CD4-positive, alpha-beta T cell treated with Interferon alpha-2 for 1 hour (primary cell): ENCODE measurements at regions not wholly inside any gene's neighbourhood (a gene's known extent, or its start where the extent isn't known, plus 50 kb on each side); places are given as distances from the start of the nearest gene placed in this dataset.

ENCODE experiments used
- DNase-seq, 2 donors: peaks; one replicate each; pipeline ENCODE4 v3.0.0-alpha.2; 2020 to 2022

GRCh38 chr5:125834438-125835115 lies 588.6 kb upstream of the GRAMD2B start:
- DNase-seq = no peak

- no peak for DNase-seq
Observed at GRCh38 chr5:125835293-125836172, 587.7 kb upstream of the GRAMD2B start.

GRCh38 chr5:125836256-125836655 lies 587.0 kb upstream of the GRAMD2B start:
- no peak for DNase-seq

GRCh38 chr5:125837866-125838265 lies 585.3 kb upstream of the GRAMD2B start:
- no peak for DNase-seq

- DNase-seq = no peak
Observed at GRCh38 chr5:125847561-125847960, 575.6 kb upstream of the GRAMD2B start.

- no peak for DNase-seq
Observed at GRCh38 chr5:125848751-125849150, 574.5 kb upstream of the GRAMD2B start.

GRCh38 chr5:125856949-125857348 lies 566.3 kb upstream of the GRAMD2B start:
- no peak for DNase-seq

GRCh38 chr5:125863579-125863978 lies 559.6 kb upstream of the GRAMD2B start:
- no peak for DNase-seq

- DNase-seq = no peak
Observed at GRCh38 chr5:125865166-125865815, 557.9 kb upstream of the GRAMD2B start.

GRCh38 chr5:125868036-125868435 lies 555.2 kb upstream of the GRAMD2B start:
- DNase-seq = no peak

GRCh38 chr5:125870256-125870655 lies 553.0 kb upstream of the GRAMD2B start:
- DNase-seq = no peak

- DNase-seq = no peak
Observed at GRCh38 chr5:125874057-125874456, 549.2 kb upstream of the GRAMD2B start.

GRCh38 chr5:125874717-125875116 lies 548.5 kb upstream of the GRAMD2B start:
- DNase-seq = no peak

GRCh38 chr5:125877248-125877647 lies 546.0 kb upstream of the GRAMD2B start:
- DNase-seq = no peak

GRCh38 chr5:125882061-125882460 lies 541.1 kb upstream of the GRAMD2B start:
- DNase-seq = no peak

- DNase-seq = no peak
Observed at GRCh38 chr5:125883223-125883622, 540.0 kb upstream of the GRAMD2B start.

- DNase-seq = no peak
Observed at GRCh38 chr5:125888358-125888757, 534.9 kb upstream of the GRAMD2B start.

- DNase-seq = no peak
Observed at GRCh38 chr5:125890511-125890931, 532.7 kb upstream of the GRAMD2B start.

GRCh38 chr5:125891061-125891725 lies 532.0 kb upstream of the GRAMD2B start:
- no peak for DNase-seq

- DNase-seq = no peak
Observed at GRCh38 chr5:125894383-125894782, 528.8 kb upstream of the GRAMD2B start.

- DNase-seq = no peak
Observed at GRCh38 chr5:125896368-125896767, 526.8 kb upstream of the GRAMD2B start.

GRCh38 chr5:125897089-125897488 lies 526.1 kb upstream of the GRAMD2B start:
- DNase-seq = no peak

- DNase-seq = no peak
Observed at GRCh38 chr5:125898851-125899405, 524.3 kb upstream of the GRAMD2B start.
